Left cardiac atrium (tissue), 4 donors: ENCODE measurements at regions not wholly inside any gene's neighbourhood (a gene's known extent, or its start where the extent isn't known, plus 50 kb on each side); places are given as distances from the start of the nearest gene placed in this dataset.

Experiments used
- ATAC-seq, 2 donors: fragments of 200-7000 bp; cut with Tn5 transposase; one replicate each; pipeline ENCODE4 v1.9.1; 2020; ENCODE audit warnings: mild to moderate bottlenecking in 2 of 2, moderate library complexity in 2 of 2
- DNase-seq: peaks from one replicate; pipeline ENCODE4 v3.0.0-alpha.2; 2020
- intact Hi-C, 2 donors: fragments of 100-400 bp; cut with DNase I; formaldehyde crosslinking; loops; one replicate each; pipeline versions ENCODE4 v1.14.1 to v1.15.1; 2022 to 2023
- donor health status: DM: no; HTN: yes; CAD: no.
- donor health status: DM: no; HTN: yes; CAD: no; lungs with severe emphysema.
- donor health status: DM: yes; HTN: yes; CAD: no.
- donor health status: Dilated cardiomyopathy.

DNA sequence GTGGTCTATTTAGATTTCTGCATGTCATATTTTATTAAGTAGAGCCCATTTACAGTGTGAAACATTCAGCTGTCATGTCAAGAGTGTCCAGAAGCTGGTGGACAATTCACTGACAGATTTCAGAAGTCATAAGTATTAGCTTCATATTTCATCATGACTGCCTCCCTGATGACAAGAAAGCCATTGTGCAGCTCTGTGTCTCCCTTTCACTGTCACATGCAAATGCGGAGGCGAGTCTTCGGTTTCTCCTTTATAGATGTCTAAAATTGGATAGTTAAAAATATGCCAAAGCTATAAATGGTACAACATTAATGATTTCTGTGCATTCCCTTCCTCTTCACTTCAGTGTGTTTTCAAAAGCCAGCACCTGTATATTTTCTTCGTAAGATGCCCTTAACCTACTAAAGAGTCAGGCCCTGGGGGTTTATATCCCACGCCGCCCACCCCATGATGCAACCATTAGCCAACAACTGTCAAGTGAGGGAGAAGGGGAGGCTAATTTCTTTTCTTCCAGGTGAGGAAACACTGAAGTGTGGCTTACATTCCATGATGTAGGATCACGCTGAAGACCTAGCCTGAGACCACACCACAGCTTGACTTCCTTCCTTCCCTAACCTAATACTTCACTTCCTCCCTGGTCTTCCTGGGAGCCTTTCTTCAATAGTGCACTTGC is 99.6 kb upstream of the DDX18 start:
- no peak for DNase-seq
- ATAC-seq = no peak
- intact Hi-C loops = no loop called here

DNA sequence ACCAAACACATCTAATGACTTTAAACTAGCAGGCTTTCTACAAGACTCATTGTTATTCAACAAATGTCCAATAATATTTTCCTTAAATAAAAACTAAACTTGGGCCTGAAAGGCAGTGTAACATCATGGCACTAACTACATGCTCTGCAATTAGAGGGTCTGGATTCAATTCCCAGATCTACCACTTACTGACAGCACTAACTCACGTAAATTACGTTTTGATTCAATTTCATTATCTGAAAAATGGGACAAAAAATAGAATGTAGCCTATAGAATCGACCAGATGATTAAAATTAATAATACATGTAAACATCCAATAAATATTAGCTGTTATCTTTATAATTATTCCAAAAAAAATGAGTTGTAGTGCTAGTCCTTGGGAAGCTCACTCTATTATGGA is 98.0 kb upstream of the DDX18 start:
- intact Hi-C loops = no loop called here
- no peak for ATAC-seq

DNA sequence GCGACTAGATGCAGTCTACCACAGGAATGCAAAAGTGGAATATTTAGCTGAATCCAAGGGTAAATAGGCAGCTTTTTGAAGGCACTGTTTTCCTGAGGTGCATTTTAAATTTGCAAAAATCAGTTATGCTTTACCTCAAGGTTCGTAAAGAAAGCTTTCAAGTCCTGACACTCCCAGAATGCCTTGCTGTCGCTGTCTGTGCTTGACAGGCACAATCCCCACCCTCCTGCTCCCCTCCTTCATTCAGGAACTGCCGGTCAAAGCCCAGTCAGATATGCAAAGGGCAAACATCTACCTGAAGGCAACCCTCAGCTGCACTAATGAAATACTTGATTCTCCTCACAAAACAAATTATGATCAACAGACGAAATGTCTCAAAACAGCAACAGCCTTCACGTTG is 97.4 kb upstream of the DDX18 start:
- intact Hi-C loops = no loop called here
- DNase-seq (no peak), ATAC-seq (no peak)

More for the DNA sequence above, 98.0 kb upstream of the DDX18 start:
- DNase-seq = no peak

DNA sequence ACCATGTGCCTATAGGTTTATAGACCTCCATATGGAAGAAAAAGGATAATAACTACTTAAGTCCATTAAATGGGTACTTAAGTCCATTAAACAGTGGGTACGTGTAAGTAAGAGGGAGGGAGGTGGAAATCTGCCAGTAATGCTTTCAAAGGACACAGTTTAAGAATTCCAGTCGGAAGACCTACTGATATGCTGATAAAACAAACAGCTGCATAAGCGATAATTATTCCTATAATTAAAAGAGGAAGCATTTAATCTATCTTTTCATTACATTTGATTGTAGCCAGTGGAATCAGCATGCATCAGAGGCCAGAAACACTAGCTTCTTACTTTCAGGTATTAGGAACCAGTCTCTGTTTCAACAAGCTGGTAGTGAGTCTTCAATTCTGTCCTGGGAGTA is 96.4 kb upstream of the DDX18 start:
- intact Hi-C loops = no loop called here
- ATAC-seq = no peak
- DNase-seq = no peak

DNA sequence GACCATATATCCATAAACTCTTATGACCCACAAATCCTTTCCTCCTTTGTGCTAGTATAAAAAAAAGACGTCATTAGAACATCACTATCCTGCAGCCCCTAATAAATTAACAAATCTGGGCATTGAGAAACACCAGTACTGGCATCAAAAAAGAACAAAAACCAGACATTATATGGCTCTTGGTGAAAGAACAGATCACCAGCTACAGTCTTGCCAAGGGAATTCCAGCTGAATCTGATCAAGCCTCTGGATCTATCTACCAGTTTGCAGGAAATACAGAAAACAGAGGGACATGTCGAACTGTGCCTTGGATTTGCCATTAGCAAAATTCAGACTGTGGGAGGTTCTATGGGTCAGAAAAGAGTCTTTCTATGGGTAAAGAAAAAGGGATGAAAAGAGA is 93.7 kb upstream of the DDX18 start:
- DNase-seq (no peak), ATAC-seq (no peak)
- intact Hi-C loops = no loop called here

DNA sequence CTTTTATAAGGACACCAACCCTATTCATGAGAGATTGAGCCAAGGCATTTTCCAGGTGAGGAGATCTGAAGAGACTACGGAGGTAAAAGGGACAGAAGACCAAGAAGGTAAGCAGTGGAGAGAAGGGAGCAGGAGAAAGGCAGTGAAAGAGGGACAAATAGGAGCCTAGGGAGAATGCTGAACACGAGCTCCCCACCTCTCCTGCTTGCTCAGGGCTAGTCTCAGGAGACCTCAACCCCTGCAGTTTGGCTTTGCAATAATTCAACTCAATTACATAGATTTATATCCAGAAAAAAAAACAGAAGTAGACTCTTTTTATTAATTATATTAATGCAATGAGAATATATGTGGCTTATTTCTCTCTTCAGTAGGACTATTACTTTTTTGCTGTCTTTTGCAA is 91.0 kb upstream of the DDX18 start:
- ATAC-seq = no peak
- intact Hi-C loops = no loop called here
- no peak for DNase-seq

DNA sequence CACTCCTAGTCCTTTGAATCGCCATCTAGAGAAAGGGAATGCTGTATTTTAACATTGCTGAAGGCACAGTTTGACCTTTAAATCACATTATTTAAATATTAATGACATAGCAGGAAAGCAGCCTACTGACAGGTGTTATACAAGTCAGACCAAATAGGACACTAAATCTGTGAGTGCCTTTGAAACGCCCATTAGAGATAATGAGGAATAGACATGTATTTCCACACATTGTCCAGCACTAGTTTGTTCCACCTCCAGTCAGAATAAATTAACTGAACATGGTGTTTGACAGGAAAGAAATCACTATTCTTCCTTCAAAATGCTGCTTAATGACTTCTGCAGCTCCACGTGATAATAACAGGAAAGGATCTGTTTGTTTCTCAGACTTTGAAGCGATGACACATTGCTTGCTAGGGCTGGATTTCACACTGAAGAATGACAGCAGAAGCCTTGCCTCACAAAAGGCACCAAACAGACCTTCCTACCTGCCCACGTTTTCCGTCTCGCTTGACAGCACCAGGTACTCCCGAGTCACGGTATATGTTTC is 90.5 kb upstream of the DDX18 start:
- ATAC-seq = no peak
- DNase-seq = no peak
- intact Hi-C loops = no loop called here

DNA sequence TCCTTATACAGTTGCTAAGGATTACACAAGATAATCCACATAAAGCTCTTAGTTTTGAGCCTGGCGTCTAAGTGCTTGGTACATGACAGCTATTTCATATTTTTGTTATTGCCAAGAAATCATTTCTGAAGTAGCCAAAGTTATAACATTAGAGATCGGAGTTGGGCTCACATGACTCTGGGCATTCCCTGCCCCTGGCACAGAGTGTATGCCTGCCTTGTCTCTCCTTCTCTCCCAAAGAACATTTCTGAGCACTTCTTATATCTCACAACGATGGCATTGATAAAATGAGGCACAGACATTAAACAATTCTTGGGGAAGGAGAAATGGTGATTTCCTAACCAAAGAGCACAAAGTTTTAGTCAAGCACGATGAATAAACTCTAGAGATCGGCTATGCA is 87.7 kb upstream of the DDX18 start:
- intact Hi-C loops = no loop called here
- ATAC-seq (no peak), DNase-seq (no peak)

DNA sequence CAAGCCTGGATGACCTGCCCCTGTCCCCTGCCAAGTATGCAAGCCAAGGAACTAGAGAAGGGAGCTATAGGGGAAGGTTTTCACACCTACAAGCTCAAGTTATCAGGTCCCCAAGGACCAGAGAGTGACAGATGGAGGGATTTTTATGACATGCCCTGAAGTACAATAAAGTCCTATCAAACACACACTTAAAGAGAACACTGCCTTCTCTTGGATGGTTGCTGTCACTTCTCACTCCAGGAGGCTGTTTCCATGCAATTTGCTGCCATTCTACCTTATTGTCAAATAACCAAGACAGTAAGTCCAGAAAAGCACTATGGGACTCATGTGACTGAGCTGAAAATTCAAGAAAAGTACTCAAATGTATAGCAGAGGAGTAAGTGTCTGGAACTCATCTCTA is 76.6 kb upstream of the DDX18 start:
- ATAC-seq = no peak
- intact Hi-C loops = no loop called here

DNA sequence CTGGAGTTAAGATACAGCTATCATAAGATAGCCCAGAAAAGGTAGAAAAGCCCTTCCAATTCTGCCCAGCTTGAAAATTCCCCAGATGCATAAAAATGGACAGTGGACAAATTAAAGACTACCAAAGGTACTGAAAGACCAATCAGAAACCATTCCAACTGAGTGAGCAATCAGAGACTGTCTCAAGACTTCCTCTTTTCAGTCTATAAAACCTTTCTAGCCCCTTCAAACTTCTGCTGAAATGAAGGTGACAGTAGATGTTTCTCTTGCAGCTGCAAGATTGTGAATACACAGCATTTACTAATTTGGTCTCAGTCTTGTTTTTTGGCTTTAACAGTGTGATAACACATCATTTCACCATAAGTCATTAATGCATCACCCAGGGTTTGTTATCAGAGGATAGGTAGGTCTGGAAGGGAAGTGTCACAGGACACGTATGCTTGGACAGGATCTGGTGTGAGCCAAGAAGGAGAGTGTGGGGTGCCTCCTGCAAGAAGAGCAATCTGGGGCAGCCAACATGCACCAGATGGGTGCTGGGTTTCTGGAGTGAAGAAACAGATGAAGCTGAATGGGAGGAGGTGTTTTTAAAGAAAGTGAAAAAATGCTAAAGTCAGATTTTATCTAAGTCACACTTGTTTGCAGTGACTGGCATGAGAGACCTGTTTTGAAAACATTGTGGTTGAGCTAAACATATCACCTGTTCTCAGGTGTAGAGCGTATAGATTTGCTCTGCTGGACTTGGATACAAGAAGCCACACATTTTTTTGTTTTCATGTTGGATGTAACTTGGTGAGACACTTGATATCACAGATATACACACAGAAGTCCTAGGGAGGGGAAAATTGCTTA is 75.3 kb upstream of the DDX18 start:
- intact Hi-C loops = no loop called here

More for the DNA sequence above, 76.6 kb upstream of the DDX18 start:
- DNase-seq = no peak

DNA sequence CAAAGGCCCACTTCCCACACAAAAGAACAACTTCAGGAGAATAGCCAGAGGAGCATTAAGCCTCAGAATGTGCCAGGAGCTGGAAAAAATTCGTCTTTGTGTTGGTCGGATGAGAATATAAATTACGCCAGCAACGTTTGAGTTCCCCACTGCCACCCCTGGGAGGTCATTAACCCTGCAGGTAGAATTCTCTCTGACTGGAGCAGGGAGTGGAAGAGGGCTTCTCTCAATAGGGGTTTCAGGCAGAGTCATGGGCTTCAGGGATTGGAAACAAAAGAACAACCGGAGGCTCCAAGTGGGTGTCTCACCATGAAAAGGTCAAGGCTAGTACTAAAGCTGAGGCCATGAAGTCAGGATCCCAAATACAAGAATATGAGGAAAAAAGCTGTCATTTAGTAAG is 69.0 kb upstream of the DDX18 start:
- no peak for DNase-seq
- ATAC-seq = no peak
- intact Hi-C loops = no loop called here

More for the DNA sequence above, 75.3 kb upstream of the DDX18 start:
- ATAC-seq (no peak), DNase-seq (no peak)

DNA sequence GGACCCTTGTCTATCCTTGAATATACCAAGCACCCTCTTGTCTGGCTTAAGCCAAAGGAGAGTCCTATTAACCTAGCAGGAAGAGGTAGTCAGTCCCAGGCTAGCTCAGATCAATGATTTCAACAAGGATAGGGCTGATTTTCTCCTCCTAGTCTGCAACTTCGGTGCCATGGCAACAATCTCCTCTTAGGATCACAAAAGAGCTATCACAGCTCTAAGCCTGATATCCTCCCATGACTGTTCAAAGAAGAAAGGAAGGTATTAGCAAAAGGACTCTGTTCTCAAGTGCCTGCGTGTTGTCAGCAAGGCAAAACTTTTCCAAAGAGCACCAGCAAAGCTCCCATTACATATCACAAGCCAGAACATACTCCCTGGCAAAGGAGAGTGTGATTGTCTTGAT is 58.7 kb upstream of the DDX18 start:
- intact Hi-C loops = no loop called here
- DNase-seq (no peak), ATAC-seq (no peak)

DNA sequence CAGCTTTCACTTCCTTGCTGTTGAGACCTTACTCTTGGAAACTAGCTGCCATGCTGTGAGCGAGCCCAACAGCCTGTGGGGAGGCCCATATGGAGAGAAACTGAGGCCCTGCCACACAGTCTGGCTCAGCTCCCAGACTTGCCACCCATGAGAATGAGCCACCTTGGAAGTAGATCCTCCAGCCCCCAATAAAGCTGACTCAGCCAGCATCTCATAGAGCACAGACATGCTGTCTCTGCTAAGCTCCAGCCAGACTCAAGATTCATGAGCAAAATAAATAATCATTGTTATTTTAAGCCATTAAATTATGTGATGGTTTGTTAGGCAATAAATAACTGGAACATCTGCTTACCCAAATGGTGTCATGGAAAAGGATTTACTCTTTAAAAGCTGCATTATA is 53.6 kb upstream of the DDX18 start:
- intact Hi-C loops = no loop called here
- ATAC-seq (no peak), DNase-seq (no peak)

DNA sequence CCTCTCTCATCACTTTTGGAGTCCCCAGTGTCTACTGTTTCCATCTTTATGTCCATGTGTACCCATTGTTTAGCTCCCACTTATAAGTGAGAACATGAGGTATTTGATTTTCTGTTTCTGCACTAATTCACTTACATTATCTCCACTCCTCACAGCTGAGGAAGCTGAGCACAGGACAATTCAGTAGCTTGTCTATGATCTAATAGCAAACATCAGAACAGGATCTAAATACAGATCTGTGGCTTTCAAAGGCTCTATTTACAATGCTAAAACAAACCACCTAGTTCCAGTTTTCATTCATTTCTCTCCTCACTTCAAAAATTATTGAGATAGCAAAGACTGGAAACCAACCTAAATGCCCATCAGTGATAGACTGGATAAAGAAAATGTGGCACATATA is 52.0 kb upstream of the DDX18 start:
- no peak for ATAC-seq
- no peak for DNase-seq
- intact Hi-C loops = no loop called here

DNA sequence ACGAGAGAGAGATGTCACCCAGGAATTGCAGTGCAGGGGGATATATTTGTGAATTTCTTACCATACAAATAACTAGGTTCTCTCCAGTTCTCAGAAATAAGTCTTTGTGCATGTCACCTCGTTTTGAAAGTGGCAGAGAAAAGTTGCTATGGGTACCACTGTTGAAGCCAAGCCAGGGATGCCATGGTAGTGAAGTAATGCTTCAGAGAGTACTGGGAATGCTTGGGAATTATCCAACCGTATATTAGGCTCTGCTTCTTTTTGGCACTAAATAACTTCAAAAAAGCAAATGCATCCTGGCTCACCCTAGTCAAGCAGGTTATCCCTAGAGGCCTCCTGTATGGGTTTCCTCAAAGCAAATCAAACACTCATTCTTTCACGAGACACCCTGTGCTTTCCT is 50.7 kb upstream of the DDX18 start:
- DNase-seq (no peak), ATAC-seq (no peak)
- intact Hi-C loops = no loop called here
